NCI-H774 (cell line): ENCODE measurements at regions not wholly inside any gene's neighbourhood (a gene's known extent, or its start where the extent isn't known, plus 50 kb on each side); places are given as distances from the start of the nearest gene placed in this dataset.

ENCODE experiments used
- DNase-seq: peaks from one replicate; lab custom pipeline; 2025; lab: John Stamatoyannopoulos, UW

DNA sequence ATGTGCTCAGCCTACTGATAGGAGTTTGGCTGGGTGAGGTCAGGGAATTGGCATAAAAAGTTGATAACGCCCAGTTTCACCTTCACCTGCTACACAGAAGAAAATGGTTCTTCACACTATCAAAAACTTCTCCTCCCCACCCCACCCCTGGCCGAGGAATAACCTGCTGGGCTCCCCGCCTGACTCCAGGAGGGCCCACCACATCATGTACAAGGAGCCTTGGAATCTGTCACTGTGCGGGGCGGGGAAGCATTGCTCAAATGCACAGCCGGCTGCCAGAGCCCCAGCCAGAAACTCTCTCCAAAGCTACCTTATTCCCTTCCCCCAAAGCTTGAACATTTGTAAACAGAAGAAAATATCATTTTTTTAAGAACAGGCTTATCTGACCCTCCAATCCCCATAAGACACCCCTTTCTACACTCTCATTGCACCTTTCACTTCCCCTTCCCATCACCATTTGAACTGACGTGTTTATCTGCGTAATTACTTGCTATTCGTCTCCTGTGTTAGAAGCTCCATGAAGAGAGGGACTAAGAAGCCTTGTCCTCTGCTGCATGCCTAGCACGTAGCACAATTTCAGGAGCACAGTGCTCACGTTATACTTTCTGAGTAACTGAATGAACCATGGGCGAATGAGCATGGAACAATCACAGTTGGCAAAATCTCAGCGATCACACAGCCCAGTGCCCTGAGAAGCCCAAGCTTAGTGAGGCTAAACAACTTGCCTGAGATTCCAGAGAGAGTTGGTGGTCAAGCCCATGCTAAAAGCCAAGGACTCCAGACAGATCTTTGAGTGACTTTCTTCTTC lies 82.9 kb downstream of the HES1 start:
- DNase-seq, result no peak

DNA sequence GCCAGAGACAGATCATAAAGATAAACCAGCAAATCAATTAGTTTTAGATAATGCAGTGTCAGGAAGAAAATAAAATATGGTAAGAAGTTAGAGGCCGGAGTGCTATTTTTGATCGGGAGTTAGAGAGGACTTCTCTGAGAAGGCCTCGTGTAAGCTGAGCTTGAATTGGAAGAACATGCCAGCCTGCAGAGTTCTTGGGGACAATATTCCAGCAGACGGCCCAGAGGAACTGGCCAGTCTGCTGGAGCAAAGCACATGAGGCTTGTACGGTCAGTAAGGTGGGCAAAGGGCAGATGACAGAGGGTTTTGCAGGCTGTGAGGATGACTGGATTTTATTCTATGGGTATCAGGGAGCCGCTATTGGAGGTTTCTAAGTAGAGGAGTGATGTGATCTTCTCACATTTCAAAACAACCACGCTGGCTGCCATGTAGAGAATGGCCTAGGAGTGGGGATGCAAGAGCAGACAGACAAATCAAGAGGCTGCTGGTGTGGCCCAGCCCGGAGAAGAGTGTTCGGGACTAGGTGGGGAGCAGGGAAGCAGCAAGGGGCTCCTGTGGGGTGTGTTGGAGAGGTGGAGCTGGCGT lies 84.0 kb downstream of the HES1 start:
- no peak for DNase-seq

DNA sequence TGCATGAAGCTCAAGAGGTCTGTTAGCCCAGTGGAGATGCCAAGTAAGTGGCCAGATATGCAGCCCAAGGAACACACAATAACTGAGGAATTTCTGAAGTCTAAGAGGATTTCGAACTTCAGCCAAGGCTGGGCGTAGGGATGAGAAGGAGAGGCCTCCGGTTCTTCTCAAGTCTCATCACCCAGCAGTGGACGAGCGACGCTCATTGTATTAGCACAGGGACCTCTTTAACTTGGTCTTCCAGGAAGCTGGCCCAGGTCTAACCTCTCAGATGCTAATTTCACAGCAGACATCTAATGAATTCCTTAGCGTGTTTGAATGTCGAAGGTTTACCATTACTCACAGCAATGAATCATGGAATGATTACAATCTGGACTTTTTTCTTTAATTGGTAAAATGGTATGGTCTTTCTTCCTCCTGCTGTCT lies 85.0 kb downstream of the HES1 start:
- no peak for DNase-seq

DNA sequence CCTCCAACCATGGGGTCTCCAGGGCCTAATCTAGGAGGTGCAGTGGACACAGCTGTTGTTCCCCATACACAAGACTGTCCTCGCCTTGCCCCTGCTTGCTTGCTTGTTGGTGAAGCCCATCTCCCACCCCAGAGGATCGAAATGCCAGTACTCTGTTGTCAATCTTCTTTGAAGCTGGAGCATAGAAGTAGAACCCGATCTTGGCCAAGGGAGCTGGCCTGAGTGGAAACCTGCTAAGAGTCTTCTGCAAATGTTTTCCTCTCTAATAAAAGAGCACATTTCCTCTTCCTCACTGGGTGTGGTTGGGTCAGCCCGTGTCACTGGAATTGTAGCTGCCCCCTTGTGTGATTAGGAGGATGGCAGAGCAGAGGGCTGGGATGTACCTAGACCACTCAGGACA lies 85.4 kb downstream of the HES1 start:
- DNase-seq, result no peak

DNA sequence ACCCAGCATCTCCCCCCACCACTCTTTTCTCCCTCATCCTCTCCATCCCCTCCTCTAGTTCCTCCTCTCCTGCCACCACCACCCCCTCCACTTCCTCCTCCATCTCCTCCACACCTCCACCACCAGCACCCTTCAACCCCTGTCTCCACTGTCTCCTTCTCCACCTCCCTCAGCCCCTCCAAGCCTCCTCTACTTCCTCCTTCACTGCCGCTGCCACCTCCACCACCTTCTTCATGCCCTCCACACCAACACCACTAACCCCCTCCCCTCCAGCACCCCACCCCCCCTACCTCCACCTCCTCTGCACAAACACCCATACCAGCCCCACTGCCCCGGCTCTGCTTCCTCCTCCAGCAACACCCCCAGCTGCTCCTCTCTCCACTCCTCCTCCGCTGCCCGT lies 88.0 kb downstream of the HES1 start:
- DNase-seq, result no peak

DNA sequence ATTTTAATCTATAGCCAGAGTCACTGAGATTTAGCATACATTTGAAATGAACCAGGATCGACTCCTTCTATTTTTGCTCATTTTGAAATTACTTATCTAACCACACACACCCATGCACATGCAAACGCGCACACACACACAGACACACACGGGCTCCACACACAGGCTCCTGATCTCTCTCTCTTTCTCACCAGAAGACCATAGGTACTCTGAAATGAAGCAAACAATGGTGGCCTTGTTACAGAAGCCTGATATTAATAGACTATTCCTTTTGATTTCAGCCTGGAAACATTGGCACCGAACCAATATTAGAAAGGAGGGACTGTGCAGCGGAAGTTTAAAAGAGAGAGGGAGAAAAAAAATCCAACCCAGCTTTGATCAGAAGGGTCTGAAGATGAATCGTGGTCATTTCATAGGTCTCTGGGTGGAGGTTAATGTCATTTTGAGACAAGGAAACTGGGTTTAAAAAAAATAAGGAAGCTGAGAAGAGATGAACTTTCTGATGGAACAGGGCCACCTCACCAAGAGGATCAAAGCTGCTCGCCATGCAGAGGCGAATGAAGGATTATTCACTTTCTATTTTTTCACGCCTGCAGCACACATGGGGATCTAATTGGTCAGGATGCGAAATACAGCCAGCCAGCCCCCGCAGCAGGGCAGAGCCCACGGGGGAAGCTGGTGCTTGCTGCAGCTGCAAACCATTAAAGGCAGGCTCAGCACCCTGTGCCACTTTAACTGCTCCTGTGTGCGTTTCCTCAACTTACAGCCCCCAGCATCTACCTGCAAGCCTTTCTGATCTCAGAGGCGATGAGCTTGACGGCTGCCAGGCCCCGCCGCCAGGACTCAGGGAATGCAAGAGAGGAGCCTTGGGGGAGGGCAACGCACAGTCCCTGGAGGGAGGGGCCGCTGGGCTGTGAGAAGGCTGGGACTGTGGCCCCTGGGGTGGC lies 88.8 kb downstream of the HES1 start:
- no peak for DNase-seq

DNA sequence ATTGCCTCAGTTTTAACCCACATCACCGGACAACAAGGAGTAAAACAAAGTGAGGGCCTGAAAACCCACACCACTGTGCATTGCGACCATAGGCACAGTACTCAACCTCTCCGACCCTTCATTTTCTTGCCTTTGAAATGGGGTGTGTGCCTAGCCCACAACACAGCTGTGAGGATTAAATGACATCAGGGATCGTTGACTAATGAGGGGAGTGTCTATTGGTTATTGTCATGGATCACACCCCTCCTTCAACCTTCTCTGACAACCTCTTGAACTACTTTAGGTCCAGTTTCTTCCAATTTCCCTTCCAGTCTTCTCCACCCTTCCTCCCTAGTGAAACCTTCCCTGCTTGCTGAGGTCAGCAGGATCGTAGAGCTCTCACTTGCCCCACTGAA lies 89.5 kb downstream of the HES1 start:
- no peak for DNase-seq

DNA sequence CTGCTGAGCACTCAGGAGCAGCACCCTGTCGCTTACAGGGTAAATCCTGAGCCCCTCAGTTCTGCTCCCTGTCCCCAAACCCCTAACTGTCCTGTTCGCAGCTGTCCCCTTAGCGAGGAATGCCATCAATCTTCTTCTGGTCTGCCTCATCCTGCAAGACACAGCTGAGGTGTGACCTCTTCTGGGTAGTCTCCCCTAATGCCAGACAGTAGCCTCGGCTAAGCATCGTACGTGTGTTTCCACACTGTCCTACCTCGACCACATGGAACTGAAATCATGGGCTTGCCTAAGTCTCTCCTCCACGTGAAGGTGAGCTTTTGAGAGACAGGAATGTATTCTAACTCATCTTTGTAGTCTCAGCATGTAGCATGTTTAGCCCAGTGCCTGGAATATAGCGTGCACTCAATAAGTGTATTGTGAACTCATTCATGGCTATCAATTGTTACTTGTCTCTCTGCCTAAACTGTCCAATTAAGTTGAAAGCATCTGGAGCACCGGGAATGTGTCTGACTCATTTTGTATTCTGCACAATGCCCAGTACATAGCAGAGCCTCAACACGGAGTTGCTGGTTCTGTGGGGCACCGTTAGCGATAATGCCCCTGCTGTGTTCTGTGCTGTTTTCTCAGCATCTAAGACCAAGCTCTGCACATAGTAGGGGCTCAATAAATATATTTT lies 90.2 kb downstream of the HES1 start:
- no peak for DNase-seq

DNA sequence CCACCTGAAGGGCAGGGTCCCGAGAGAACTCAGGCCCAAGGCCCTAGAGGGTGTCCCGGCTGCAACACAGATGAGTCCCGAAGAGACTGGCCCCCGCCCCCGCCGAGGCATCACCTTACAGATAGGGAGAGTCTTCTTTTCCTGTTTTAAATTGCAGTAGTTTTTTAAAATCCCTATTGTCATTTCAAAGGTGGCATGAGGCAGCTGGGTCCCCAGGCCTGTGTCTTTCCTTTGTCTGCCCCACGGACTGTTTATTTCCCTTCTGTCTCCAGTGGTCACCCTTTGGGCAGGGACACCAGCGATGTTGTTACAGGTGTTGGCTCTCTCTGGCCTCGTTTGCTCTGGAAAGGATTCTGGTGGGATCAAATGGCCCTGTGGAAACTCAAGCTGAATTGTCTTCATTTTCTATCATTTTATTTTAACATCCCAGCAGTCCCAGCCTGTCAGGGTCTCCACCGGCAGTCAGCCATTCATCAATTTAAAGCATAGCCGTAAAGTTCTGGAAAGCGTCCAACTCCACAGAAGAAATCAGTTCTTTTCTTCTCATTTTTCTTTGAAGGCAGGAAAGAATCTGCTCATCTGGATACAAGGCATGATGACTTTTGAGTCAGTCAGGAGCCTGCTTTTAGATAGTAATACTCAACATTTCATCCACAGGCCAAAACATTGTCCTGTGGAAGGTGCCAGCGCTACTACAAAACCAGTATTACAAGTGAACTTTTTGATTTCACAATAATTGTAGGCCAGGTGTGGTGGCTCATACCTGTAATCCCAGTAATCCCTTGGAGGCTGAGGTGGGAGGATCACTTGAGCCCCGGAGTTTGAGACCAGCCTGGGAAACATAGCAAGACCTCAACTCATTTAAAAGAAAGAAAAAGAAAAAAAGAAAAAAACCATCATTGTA lies 96.2 kb downstream of the HES1 start:
- DNase-seq, result peak; percentile 22

DNA sequence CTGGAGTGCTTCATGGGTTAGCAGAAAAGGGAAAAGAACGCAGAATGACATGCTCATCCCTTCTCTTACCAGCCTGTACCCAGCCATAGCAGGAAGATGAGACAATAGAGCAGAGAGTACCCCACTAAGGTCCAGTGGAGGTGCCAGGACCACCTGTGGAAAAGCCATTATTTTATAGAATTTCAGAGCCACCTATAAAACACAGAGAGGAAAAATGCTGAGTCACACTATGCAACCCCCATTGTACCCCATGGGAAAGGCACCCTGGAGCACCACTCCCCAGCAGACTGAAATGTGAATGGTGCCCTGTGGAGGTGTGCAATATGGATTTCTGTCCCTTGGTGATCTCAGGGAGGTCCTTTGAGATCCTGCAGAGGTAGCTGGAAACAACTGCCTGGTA lies 97.2 kb downstream of the HES1 start:
- DNase-seq, result no peak

DNA sequence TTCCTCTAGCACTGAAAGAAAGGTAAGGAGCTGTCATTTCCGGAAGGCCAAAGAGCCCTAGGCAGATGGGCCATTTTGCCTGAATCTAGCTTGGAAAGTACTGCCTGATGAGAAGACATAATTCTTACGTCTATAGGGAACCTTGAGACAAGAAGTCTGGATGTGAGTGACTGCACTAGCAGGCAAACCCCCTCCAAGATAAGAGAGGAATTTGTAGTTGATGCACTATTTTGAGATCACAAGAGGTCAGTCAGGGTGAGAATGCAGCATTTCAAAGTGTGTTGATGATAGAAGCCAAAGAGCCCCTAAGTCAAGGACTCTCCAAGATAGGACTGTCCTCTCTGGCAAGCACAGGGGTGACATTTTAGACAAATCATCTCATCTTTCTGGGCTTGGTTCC lies 99.2 kb downstream of the HES1 start:
- DNase-seq, result no peak

DNA sequence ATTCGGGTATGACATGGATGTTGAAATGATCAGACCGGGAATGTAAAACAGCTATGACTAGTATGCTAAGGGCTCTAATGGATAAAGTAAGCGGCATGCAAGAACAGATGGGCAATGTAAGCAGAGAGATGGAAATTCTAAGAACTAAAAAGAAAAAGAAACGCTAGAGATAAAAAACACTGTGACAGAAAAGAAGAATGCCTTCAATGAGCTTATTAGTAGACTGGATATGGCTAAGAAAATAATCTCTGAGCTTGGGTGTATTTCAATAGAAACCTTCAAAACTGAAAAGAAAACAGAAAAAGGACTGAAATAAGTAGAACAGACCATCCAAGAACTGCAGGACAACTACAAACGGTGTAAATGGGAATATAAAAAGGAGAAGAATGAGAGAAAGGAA lies 101.2 kb downstream of the HES1 start:
- no peak for DNase-seq

DNA sequence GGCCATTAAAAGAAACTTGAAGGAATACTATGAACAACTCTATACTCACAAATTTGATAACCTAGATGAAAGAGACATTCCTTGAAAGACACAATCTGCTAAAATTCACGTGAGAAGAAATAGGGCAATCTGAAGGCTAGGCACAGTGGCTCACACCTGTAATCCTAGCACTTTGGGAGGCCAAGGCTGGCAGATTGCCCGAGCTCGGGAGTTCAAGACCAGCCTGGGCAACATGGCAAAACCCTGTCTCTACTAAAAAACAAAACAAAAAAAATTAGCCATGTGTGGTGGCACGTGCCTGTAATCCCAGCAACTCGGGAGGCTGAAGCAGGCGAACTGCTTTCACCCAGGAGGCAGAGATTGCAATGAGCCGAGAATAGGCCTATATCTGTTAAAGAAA lies 104.8 kb downstream of the HES1 start:
- no peak for DNase-seq

DNA sequence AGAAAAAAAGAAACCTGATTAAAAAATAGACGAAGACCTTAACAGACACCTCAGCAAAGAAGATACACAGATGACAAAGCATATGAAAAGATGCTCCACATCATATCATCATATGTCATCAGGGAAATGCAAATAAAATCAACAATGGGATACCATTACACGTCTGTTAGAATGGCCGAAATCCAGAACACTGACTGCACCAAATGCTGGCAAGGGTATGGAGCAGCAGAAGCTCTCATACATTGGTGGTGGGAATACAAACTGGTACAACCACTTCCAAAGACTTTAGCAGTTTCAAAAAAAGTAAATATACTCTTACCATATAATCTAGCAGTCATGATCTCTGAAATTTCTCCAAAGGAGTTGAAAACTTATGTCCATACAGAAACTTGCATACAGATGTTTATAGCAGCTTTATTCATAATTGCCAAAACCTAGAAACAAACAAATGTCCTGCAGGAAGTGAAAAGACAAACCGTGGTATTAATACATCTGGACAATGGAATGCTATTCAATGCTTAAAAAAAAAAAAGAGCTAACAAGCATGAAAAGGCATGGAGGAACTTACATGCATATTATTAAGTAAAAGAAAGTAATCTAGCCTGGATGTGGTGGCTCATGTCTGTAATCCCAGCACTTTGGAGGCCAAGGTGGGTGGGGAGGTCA lies 107.4 kb downstream of the HES1 start:
- DNase-seq, result no peak

DNA sequence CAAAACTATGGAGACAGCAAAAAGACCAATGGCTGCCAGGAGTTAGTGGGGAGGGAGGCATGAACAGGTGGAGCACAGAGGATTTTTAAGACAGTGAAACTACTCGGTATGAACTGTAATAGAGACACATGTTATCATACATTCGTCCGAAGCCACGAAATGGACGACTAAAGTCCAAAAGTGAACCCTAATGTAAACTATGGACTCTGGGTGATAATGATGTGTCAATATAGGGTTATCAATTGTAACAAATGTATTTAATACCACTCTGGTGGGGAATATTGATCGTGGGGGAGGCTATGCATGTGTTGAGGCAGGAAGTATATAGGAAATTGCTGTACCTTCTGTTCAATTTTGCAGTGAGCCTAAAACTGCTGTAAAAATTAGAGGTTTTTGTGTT lies 107.0 kb downstream of the CPN2 start:
- no peak for DNase-seq

DNA sequence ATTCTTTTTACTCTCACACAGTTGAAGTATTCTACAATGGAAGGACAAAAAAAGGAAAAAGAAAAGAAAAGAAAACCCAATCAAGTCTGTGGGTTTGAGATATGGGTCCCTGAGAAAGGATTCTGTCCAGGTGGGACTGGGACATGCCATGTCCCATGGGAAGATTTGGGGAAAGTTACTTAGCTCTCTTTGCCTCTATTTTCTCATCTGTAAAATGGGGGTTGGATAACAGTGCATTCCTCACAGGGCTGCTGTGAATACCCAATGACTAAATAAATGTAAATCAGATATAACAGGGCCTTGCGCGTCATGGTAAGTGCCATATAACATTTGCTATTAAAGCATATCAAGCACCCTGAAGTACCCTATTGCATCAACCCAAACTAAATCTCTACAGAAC lies 105.7 kb downstream of the CPN2 start:
- no peak for DNase-seq

DNA sequence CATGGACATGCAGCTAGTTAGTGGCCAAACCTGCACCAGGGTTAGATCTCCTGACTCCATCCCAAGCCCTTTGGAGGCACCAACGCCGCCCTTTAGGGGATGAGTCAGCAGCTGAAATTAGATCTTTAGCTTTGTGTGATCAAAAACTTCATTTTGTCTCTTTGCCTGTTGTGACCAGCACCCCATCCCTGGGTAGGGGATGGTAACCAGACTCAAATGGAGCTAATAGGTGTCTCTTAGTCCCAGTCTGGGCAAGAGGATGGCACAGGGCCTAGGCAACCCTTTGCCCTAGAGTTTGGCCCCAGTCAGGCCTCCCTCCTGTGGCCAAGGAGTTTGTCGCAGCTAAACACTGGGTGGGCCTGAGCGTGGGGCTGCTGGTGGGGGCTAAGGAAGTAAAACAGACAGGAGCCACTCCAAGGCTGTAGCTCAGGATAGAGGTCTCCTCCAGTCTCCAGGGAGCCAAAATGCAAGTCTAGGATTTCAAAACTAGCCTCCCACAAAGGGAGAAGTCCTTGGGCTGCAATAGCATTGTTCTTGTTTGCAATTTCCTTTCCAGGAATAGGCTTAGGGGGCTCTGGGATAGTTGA lies 105.1 kb downstream of the CPN2 start:
- DNase-seq, result no peak

DNA sequence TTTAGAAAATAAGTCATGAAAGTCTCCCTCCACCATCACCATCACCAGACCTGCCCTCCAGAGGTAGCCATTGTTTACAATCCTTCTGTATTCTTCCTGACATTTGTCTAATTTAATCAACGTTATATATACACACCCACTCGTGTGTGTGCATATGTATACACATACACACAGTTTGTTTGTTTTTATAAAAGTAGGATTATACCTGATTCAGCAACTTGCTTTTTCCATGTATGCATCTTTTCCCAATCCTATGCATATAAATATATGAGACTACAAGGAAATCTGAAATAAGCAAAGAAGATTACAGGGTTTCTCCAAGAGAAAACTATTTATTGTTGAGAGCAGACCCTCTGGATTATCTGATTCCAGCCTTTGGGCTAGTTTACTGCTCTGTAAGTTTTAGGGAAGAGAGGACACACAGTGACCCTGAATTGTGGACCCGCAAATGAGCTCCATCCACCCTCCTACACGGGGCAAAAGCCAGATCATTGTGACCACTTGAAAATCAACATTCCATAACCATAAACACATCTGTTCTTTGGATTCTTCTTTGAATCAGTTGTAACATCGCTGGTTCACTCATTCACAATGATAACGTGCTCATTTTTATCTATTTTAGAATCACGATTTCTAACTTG lies 104.3 kb downstream of the CPN2 start:
- no peak for DNase-seq

DNA sequence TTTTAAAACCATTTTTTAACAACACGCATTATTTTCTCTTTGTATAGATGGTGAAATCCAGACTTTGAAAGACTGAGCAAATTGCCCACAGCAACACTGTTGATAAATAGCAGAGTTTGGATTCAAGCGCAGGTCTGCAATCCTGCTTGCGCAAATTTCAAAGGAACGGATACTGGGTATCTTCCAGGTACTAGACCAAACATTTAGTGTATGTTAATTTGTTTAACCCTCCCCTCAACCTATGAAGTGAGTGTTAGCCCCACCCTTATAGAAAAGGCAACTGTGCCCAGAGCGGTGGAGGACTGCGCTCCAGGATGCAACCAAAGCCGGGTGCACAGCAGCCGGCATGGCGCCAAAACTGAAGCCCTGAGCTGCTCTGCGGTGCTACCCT lies 103.8 kb downstream of the CPN2 start:
- no peak for DNase-seq
